ENCODE measurements at regions not wholly inside any gene's neighbourhood (a gene's known extent, or its start where the extent isn't known, plus 50 kb on each side); places are given as distances from the start of the nearest gene placed in this dataset.

- TF ChIP-seq MAX (IDR thresholded peaks at IDR 0.05) (no peak), ELF1 (IDR thresholded peaks at IDR 0.05; ENCODE audit: borderline replicate concordance, low read depth) (no peak), RAD21 (IDR thresholded peaks at IDR 0.05; ENCODE audit: low read depth) (no peak), REST (IDR thresholded peaks at IDR 0.05; ENCODE audit: low read depth) (no peak), EZH2phosphoT487 (IDR thresholded peaks at IDR 0.05; ENCODE audit: borderline replicate concordance) (no peak), TCF7L2 (IDR thresholded peaks at IDR 0.05; ENCODE audit: borderline replicate concordance, extremely low read depth, insufficient read depth, insufficient read length) (no peak), SIN3A (IDR thresholded peaks at IDR 0.05; ENCODE audit: low read depth) (no peak), ATF3 (IDR thresholded peaks at IDR 0.05) (no peak), POLR2AphosphoS5 (IDR thresholded peaks at IDR 0.05; ENCODE audit: low read depth, low read length) (no peak), JUND (IDR thresholded peaks at IDR 0.05) (no peak), CBX3 (IDR thresholded peaks at IDR 0.05; ENCODE audit: low read depth) (no peak), EZH2 (IDR thresholded peaks at IDR 0.05) (no peak), POLR2A (IDR thresholded peaks at IDR 0.05; ENCODE audit: borderline replicate concordance, extremely low read depth, insufficient read depth, insufficient read length) (no peak)
Observed at GRCh38 chrX:39645178-39645895, 452.4 kb downstream of the BCOR start.

More at GRCh38 chrX:39645178-39645895, 452.4 kb downstream of the BCOR start:
- DNase-seq (ENCODE audit: low read depth, low spot score) (no peak), ATAC-seq (no peak)
- no peak overlapping the region for H3K4me3 ChIP-seq (replicated peaks in 1 of 2; ENCODE audit: low read depth in 1 of 2, low read length in 2 of 2)
- H3K9ac ChIP-seq (ENCODE audit: low read length), result no peak overlapping the region
- no peaks in the 10 kb centered on the region for H3K79me2 ChIP-seq (ENCODE audit: insufficient read depth, low read length)
- H3K4me2 ChIP-seq (ENCODE audit: low read length), result no peak overlapping the region
- no peaks in the 10 kb centered on the region for H3K9me2 ChIP-seq (ENCODE audit: insufficient read depth)
- no peak overlapping the region for H3K27ac ChIP-seq (ENCODE audit: low read depth, low read length)
- ChIA-PET CTCF (no interaction called here), RAD21 (ENCODE audit: low non-redundant PET in 1 of 2, low total read pairs in 2 of 2, uncharacterized antibody in 2 of 2, unreplicated experiment in 2 of 2) (no interaction called here), POLR2A (no interaction called here)
- H3K9me3 ChIP-seq (ENCODE audit: control insufficient read depth in 1 of 2, insufficient read depth in 1 of 2, low read depth in 1 of 2, low read length in 2 of 2), result no peaks in the 10 kb centered on the region
- intact Hi-C loops (cut with micrococcal nuclease), result no loop called here
- no peaks in the 10 kb centered on the region for H3K27me3 ChIP-seq (ENCODE audit: insufficient read depth, low read length)
- H2AFZ ChIP-seq (ENCODE audit: low read depth, low read length, poor library complexity, severe bottlenecking), result no peak overlapping the region
- no peaks in the 10 kb centered on the region for H4K20me1 ChIP-seq (ENCODE audit: insufficient read depth)
- no peaks in the 10 kb centered on the region for H3K4me1 ChIP-seq (ENCODE audit: control insufficient read depth in 1 of 2, insufficient read depth in 2 of 2, low read length in 2 of 2)
- no TSS peak for BruUV-seq (replicated peaks)
- H3K36me3 ChIP-seq (ENCODE audit: control insufficient read depth in 1 of 2, insufficient read depth in 2 of 2, low read length in 2 of 2), result no peaks in the 10 kb centered on the region

Measured in HCT116 (cell line).